Transverse colon (tissue), 4 donors: ENCODE measurements at regions not wholly inside any gene's neighbourhood (a gene's known extent, or its start where the extent isn't known, plus 50 kb on each side); places are given as distances from the start of the nearest gene placed in this dataset.

ENCODE experiments used
- DNase-seq: peaks from one replicate; pipeline ENCODE4 v3.0.0-alpha.2; 2019
- H3K27ac ChIP-seq, 4 donors: fragments of 200-600 bp; sonication (generic); 2 replicates each; pipeline ENCODE4 v1.5.1; 2016 to 2018; ENCODE audit warnings: inconsistent platforms in 4 of 4
- H3K27me3 ChIP-seq: fragments of 200-600 bp; sonication (generic); 2 replicates; pipeline ENCODE4 v1.5.1; 2017; ENCODE audit warnings: inconsistent platforms
- H3K36me3 ChIP-seq, 4 donors: fragments of 200-600 bp; sonication (generic); 2 replicates each; pipeline ENCODE4 v1.5.1; 2017 to 2019; ENCODE audit warnings: inconsistent platforms in 4 of 4
- H3K4me1 ChIP-seq, 4 donors: fragments of 200-600 bp; sonication (generic); 2 replicates each; pipeline ENCODE4 v1.5.1; 2017 to 2020; ENCODE audit warnings: inconsistent platforms in 4 of 4
- H3K4me3 ChIP-seq, 4 donors: fragments of 200-600 bp; sonication (generic); 1 replicate in 1 of 4; 2 replicates in 3 of 4; pipeline versions ENCODE4 v1.5.1 to v1.6.1; 2017 to 2019; ENCODE audit warnings: inconsistent platforms in 4 of 4
- H3K9me3 ChIP-seq, 2 donors: fragments of 200-600 bp; sonication (generic); 2 replicates each; pipeline ENCODE4 v1.5.1; 2017 to 2019; ENCODE audit warnings: inconsistent platforms in 2 of 2
- CTCF ChIP-seq, 5 experiments: fragments of 200-600 bp in 3 of 5; fragments of 450-650 bp in 2 of 5; sonication (generic) in 3 of 5; IDR thresholded peaks; 1 replicate in 2 of 5; 2 replicates in 3 of 5; pipeline ENCODE4 v1.5.1; 2016 to 2017; ENCODE audit warnings: antibody characterized with exemption in 5 of 5, inconsistent platforms in 3 of 5, mild to moderate bottlenecking in 2 of 5, moderate library complexity in 1 of 5
- EP300 ChIP-seq: sonication (generic); formaldehyde crosslinking; IDR thresholded peaks from one replicate; pipeline ENCODE4 v1.6.1; 2017; ENCODE audit warnings: antibody characterized with exemption, low read depth
- POLR2A ChIP-seq: fragments of 450-650 bp; IDR thresholded peaks from one replicate; pipeline ENCODE4 v1.6.1; 2016; ENCODE audit warnings: antibody characterized with exemption, mild to moderate bottlenecking, moderate library complexity
- POLR2AphosphoS5 ChIP-seq, 3 donors: sonication (generic); formaldehyde crosslinking; IDR thresholded peaks; one replicate each; pipeline ENCODE4 v1.6.1; 2016; ENCODE audit warnings: antibody characterized with exemption in 3 of 3
- WGBS, 2 donors: methylation state at CpG; one replicate each; pipeline ENCODE4 v1.1.5; 2018; ENCODE audit warnings: low coverage in 1 of 2; 5-methylcytosine and 5-hydroxymethylcytosine counted together
- in situ Hi-C, 4 donors: fragments of 200-750 bp; cut with MboI; loops; one replicate each; pipeline versions ENCODE4 v1.15.0 to v1.15.1; 2017; ENCODE audit warnings: low sequenced_read_pairs in 3 of 4, low pct_ligation_motif_present in 1 of 4, low pct_unique_long_range_greater_than_20kb in 1 of 4
- intact Hi-C: fragments of 100-400 bp; cut with DNase I; formaldehyde crosslinking; loops from one replicate; pipeline ENCODE4 v1.15.1; 2023; ENCODE audit warnings: low total_unique reads

GRCh38 chr3:23696842-23697241 is 108.9 kb upstream of the UBE2E1 start:
- Histone ChIP-seq H3K4me1 (peaks cover 0 to 24% (median 3%) of the 10 kb centered on the region in 4 donors), H3K9me3 (no peaks in the 10 kb centered on the region), H3K36me3 (no peaks in the 10 kb centered on the region), H3K4me3 (no peak overlapping the region), H3K27ac (no peak overlapping the region), H3K27me3 (no peaks in the 10 kb centered on the region)
- TF ChIP-seq EP300 (no peak), POLR2AphosphoS5 (IDR thresholded peaks at IDR 0.05) (peak in 1 of 3 donors; percentile 48), CTCF (IDR thresholded peaks at IDR 0.05) (no peak)
- 14 to 41% methylated on average over 2 of the region's 2 CpGs for WGBS, 2 donors
- peak; percentile 67 for DNase-seq
- intact Hi-C loops (no loop called here), in situ Hi-C loops (no loop called here)

- intact Hi-C loops (no loop called here), in situ Hi-C loops (no loop called here)
- H3K4me3 ChIP-seq: no peak overlapping the region
- no peaks in the 10 kb centered on the region for H3K27me3 ChIP-seq
- no peak for TF ChIP-seq POLR2AphosphoS5 (IDR thresholded peaks at IDR 0.05)
- TF ChIP-seq CTCF (IDR thresholded peaks at IDR 0.05): no peak
- no peak for TF ChIP-seq EP300
- TF ChIP-seq POLR2A: no peak
- H3K27ac ChIP-seq: peak overlapping the region in 1 of 4 donors; percentile 13
- WGBS, 2 donors: 57 to 76% methylated on average over 2 to 9 of the region's 9 CpGs
- DNase-seq: no peak
- no peaks in the 10 kb centered on the region for H3K36me3 ChIP-seq
- H3K9me3 ChIP-seq: no peaks in the 10 kb centered on the region
- peaks cover 0 to 24% (median 3%) of the 10 kb centered on the region in 4 donors for H3K4me1 ChIP-seq
These were observed 108.3 kb upstream of the UBE2E1 start for GRCh38 chr3:23697416-23697815.

- H3K4me3 ChIP-seq: no peak overlapping the region
- no peaks in the 10 kb centered on the region for H3K27me3 ChIP-seq
- TF ChIP-seq CTCF (IDR thresholded peaks at IDR 0.05) (peak in 3 of 5 experiments; percentile 7 to 20 (median 16)), POLR2AphosphoS5 (IDR thresholded peaks at IDR 0.05) (no peak)
- in situ Hi-C loops: no loop called here
- intact Hi-C loops: no loop called here
- DNase-seq: peak; percentile 21
- H3K36me3 ChIP-seq: no peaks in the 10 kb centered on the region
- WGBS, 2 donors: 20 to 51% methylated on average over 1 to 2 of the region's 2 CpGs
- no peak overlapping the region for H3K27ac ChIP-seq
- no peaks in the 10 kb centered on the region for H3K9me3 ChIP-seq
- peaks cover 0 to 24% (median 3%) of the 10 kb centered on the region in 4 donors for H3K4me1 ChIP-seq
These were observed 107.0 kb upstream of the UBE2E1 start for GRCh38 chr3:23698652-23699313.

- Histone ChIP-seq H3K9me3 (no peaks in the 10 kb centered on the region), H3K36me3 (no peaks in the 10 kb centered on the region), H3K4me1 (peaks cover 0 to 24% (median 3%) of the 10 kb centered on the region in 4 donors), H3K27ac (no peak overlapping the region), H3K4me3 (no peak overlapping the region), H3K27me3 (no peaks in the 10 kb centered on the region)
- no peak for TF ChIP-seq POLR2A
- no peak for TF ChIP-seq CTCF (IDR thresholded peaks at IDR 0.05)
- in situ Hi-C loops (no loop called here), intact Hi-C loops (no loop called here)
- DNase-seq: no peak
- WGBS, 2 donors: 69 to 78% methylated on average over 4 of the region's 4 CpGs
These were observed 105.1 kb upstream of the UBE2E1 start for GRCh38 chr3:23700616-23701015.
